ENCODE measurements at regions not wholly inside any gene's neighbourhood (a gene's known extent, or its start where the extent isn't known, plus 50 kb on each side); places are given as distances from the start of the nearest gene placed in this dataset.

- Histone ChIP-seq H3K27ac (replicated peaks) (no peak overlapping the region), H3K4me3 (replicated peaks; ENCODE audit: insufficient read depth, low read length) (no peak overlapping the region), H3K27me3 (ENCODE audit: insufficient read depth, poor library complexity, severe bottlenecking) (no peaks in the 10 kb centered on the region)
- no peak for DNase-seq (ENCODE audit: low read depth in 1 of 2, low spot score in 1 of 2)
- TF ChIP-seq POLR2AphosphoS5 (IDR thresholded peaks at IDR 0.05; ENCODE audit: low read depth) (no peak), REST (IDR thresholded peaks at IDR 0.05; ENCODE audit: insufficient replicate concordance, low read depth) (no peak), GABPA (IDR thresholded peaks at IDR 0.05; ENCODE audit: low read depth) (no peak), SPI1 (IDR thresholded peaks at IDR 0.05; ENCODE audit: borderline replicate concordance, low read depth) (no peak)
- TF ChIP-seq, protein P1, sequence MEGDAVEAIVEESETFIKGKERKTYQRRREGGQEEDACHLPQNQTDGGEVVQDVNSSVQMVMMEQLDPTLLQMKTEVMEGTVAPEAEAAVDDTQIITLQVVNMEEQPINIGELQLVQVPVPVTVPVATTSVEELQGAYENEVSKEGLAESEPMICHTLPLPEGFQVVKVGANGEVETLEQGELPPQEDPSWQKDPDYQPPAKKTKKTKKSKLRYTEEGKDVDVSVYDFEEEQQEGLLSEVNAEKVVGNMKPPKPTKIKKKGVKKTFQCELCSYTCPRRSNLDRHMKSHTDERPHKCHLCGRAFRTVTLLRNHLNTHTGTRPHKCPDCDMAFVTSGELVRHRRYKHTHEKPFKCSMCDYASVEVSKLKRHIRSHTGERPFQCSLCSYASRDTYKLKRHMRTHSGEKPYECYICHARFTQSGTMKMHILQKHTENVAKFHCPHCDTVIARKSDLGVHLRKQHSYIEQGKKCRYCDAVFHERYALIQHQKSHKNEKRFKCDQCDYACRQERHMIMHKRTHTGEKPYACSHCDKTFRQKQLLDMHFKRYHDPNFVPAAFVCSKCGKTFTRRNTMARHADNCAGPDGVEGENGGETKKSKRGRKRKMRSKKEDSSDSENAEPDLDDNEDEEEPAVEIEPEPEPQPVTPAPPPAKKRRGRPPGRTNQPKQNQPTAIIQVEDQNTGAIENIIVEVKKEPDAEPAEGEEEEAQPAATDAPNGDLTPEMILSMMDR (IDR thresholded peaks at IDR 0.05; ENCODE audit: insufficient read depth, low read length), result no peak
Measured at GRCh38 chr5:45081082-45081481, 272.3 kb downstream of the MRPS30 start.

DNA sequence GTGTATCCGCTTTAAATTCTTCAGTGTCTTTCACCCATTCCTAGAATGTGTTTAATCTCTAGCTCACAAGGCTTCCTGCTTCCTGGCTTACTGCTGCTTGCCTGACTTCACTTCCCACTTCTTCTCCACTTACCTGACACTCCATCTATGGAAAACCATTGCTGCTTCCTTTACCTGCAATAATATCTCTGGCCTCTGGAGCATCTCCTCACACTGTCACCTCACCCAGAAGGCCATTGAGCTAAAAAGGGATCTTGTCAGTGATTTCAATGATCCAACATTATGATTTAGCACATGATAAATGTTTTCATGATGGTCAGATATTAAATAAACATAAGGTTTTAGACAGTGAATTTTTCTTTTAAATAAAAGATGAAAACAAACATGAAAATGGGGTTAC, 281.1 kb downstream of the MRPS30 start:
- H3K27ac ChIP-seq (replicated peaks), result no peak overlapping the region
- TF ChIP-seq GABPA (IDR thresholded peaks at IDR 0.05; ENCODE audit: low read depth), result no peak
- TF ChIP-seq, protein P1 (IDR thresholded peaks at IDR 0.05; ENCODE audit: insufficient read depth, low read length), result no peak
- TF ChIP-seq REST (IDR thresholded peaks at IDR 0.05; ENCODE audit: insufficient replicate concordance, low read depth), result no peak
- TF ChIP-seq SPI1 (IDR thresholded peaks at IDR 0.05; ENCODE audit: borderline replicate concordance, low read depth), result no peak
- no peak for TF ChIP-seq POLR2AphosphoS5 (IDR thresholded peaks at IDR 0.05; ENCODE audit: low read depth)
- no peaks in the 10 kb centered on the region for H3K27me3 ChIP-seq (ENCODE audit: insufficient read depth, poor library complexity, severe bottlenecking)
- DNase-seq (ENCODE audit: low read depth in 1 of 2, low spot score in 1 of 2), result no peak
- no peak overlapping the region for H3K4me3 ChIP-seq (replicated peaks; ENCODE audit: insufficient read depth, low read length)

- DNase-seq (ENCODE audit: low read depth in 1 of 2, low spot score in 1 of 2), result no peak
- H3K4me3 ChIP-seq (replicated peaks; ENCODE audit: insufficient read depth, low read length), result no peak overlapping the region
- no peak overlapping the region for H3K27ac ChIP-seq (replicated peaks)
- no peak for TF ChIP-seq GABPA (IDR thresholded peaks at IDR 0.05; ENCODE audit: low read depth)
- no peak for TF ChIP-seq SPI1 (IDR thresholded peaks at IDR 0.05; ENCODE audit: borderline replicate concordance, low read depth)
- TF ChIP-seq, protein P1 (IDR thresholded peaks at IDR 0.05; ENCODE audit: insufficient read depth, low read length), result no peak
- no peak for TF ChIP-seq REST (IDR thresholded peaks at IDR 0.05; ENCODE audit: insufficient replicate concordance, low read depth)
- no peak for TF ChIP-seq POLR2AphosphoS5 (IDR thresholded peaks at IDR 0.05; ENCODE audit: low read depth)
- H3K27me3 ChIP-seq (ENCODE audit: insufficient read depth, poor library complexity, severe bottlenecking), result no peaks in the 10 kb centered on the region
Measured at GRCh38 chr5:45093377-45093776, 284.6 kb downstream of the MRPS30 start.

Measured in HL-60 (cell line).